Karpas-422 (cell line): ENCODE measurements at regions not wholly inside any gene's neighbourhood (a gene's known extent, or its start where the extent isn't known, plus 50 kb on each side); places are given as distances from the start of the nearest gene placed in this dataset.

ENCODE experiments used
- DNase-seq: peaks from one replicate; pipeline ENCODE4 v3.0.0-alpha.2; 2015
- H2AFZ ChIP-seq: fragments of 200-600 bp; sonication (generic); 2 replicates; pipeline ENCODE4 v1.6.1; 2014; ENCODE audit warnings: antibody characterized with exemption, low read length, mixed read lengths
- H3K27ac ChIP-seq: fragments of 200-600 bp; sonication (generic); 2 replicates; pipeline ENCODE4 v1.5.1; 2014; ENCODE audit warnings: mild to moderate bottlenecking, low read length, moderate library complexity
- H3K27me3 ChIP-seq: fragments of 200-600 bp; sonication (generic); 2 replicates; pipeline ENCODE4 v1.6.1; 2014; ENCODE audit warnings: low read length, mixed read lengths
- H3K36me3 ChIP-seq: fragments of 200-600 bp; sonication (generic); 2 replicates; pipeline ENCODE4 v1.6.1; 2014; ENCODE audit warnings: low read length, mixed read lengths; ENCODE audit not compliant: insufficient read depth
- H3K4me1 ChIP-seq: fragments of 200-600 bp; sonication (generic); 2 replicates; pipeline ENCODE4 v1.6.1; 2014; ENCODE audit warnings: mild to moderate bottlenecking, low read length, mixed read lengths
- H3K4me2 ChIP-seq: fragments of 200-600 bp; sonication (generic); 2 replicates; pipeline ENCODE4 v1.6.1; 2014; ENCODE audit warnings: low read length, low read depth, mild to moderate bottlenecking; ENCODE audit not compliant: poor library complexity, severe bottlenecking
- H3K4me3 ChIP-seq: fragments of 200-600 bp; sonication (generic); 2 replicates; pipeline ENCODE4 v1.5.1; 2014; ENCODE audit warnings: mild to moderate bottlenecking, antibody characterized with exemption, low read length, mixed read lengths
- H3K79me2 ChIP-seq: fragments of 200-600 bp; sonication (generic); 2 replicates; pipeline ENCODE4 v1.6.1; 2014; ENCODE audit warnings: mild to moderate bottlenecking, low read length, mixed read lengths
- H3K9ac ChIP-seq: fragments of 200-600 bp; sonication (generic); 2 replicates; pipeline ENCODE4 v1.6.0; 2014; ENCODE audit warnings: low read length
- H3K9me2 ChIP-seq: fragments of 200-600 bp; sonication (generic), shearing (Covaris generic); replicated peaks from 2 replicates; pipeline ENCODE4 v1.6.0; 2014; ENCODE audit warnings: mild to moderate bottlenecking, low read length, moderate library complexity; ENCODE audit not compliant: insufficient read depth
- H3K9me3 ChIP-seq: fragments of 300-700, 200-600 bp; sonication (generic); 2 replicates; pipeline ENCODE4 v1.6.1; 2014; ENCODE audit warnings: low read length, mixed read lengths
- H4K20me1 ChIP-seq: fragments of 200-600 bp; sonication (generic); 2 replicates; pipeline ENCODE4 v1.6.1; 2014; ENCODE audit warnings: mild to moderate bottlenecking, antibody characterized with exemption, low read length, low read depth; ENCODE audit not compliant: insufficient read depth

GRCh38 chr10:64271508-64271907 lies 750.3 kb downstream of the REEP3 start:
- Histone ChIP-seq H3K9me3 (no peaks in the 10 kb centered on the region), H2AFZ (no peak overlapping the region), H3K4me2 (no peak overlapping the region), H3K27me3 (no peaks in the 10 kb centered on the region), H3K36me3 (no peaks in the 10 kb centered on the region), H3K4me1 (no peaks in the 10 kb centered on the region), H3K9me2 (no peaks in the 10 kb centered on the region), H3K27ac (no peak overlapping the region), H3K4me3 (no peak overlapping the region), H3K9ac (no peak overlapping the region), H4K20me1 (no peaks in the 10 kb centered on the region), H3K79me2 (no peaks in the 10 kb centered on the region)
- no peak for DNase-seq

GRCh38 chr10:64271983-64272382 lies 750.8 kb downstream of the REEP3 start:
- no peaks in the 10 kb centered on the region for H3K9me2 ChIP-seq
- H4K20me1 ChIP-seq: no peaks in the 10 kb centered on the region
- no peak overlapping the region for H3K4me3 ChIP-seq
- H3K4me2 ChIP-seq: no peak overlapping the region
- no peaks in the 10 kb centered on the region for H3K36me3 ChIP-seq
- H3K9me3 ChIP-seq: no peaks in the 10 kb centered on the region
- no peak overlapping the region for H3K9ac ChIP-seq
- no peaks in the 10 kb centered on the region for H3K27me3 ChIP-seq
- H3K27ac ChIP-seq: no peak overlapping the region
- H3K79me2 ChIP-seq: no peaks in the 10 kb centered on the region
- H2AFZ ChIP-seq: no peak overlapping the region
- no peaks in the 10 kb centered on the region for H3K4me1 ChIP-seq
- DNase-seq: peak; percentile 48

GRCh38 chr10:64275001-64275400 lies 753.8 kb downstream of the REEP3 start:
- no peaks in the 10 kb centered on the region for H3K9me3 ChIP-seq
- H4K20me1 ChIP-seq: no peaks in the 10 kb centered on the region
- no peak overlapping the region for H3K4me3 ChIP-seq
- no peaks in the 10 kb centered on the region for H3K36me3 ChIP-seq
- no peak overlapping the region for H3K27ac ChIP-seq
- H3K27me3 ChIP-seq: no peaks in the 10 kb centered on the region
- no peak overlapping the region for H3K4me2 ChIP-seq
- no peak for DNase-seq
- H3K4me1 ChIP-seq: no peaks in the 10 kb centered on the region
- H3K9me2 ChIP-seq: no peaks in the 10 kb centered on the region
- no peak overlapping the region for H2AFZ ChIP-seq
- H3K79me2 ChIP-seq: no peaks in the 10 kb centered on the region
- H3K9ac ChIP-seq: no peak overlapping the region

GRCh38 chr10:64275774-64276173 lies 754.6 kb downstream of the REEP3 start:
- Histone ChIP-seq H3K79me2 (no peaks in the 10 kb centered on the region), H3K27me3 (no peaks in the 10 kb centered on the region), H2AFZ (no peak overlapping the region), H3K9me3 (no peaks in the 10 kb centered on the region), H3K9me2 (no peaks in the 10 kb centered on the region), H4K20me1 (no peaks in the 10 kb centered on the region), H3K4me1 (no peaks in the 10 kb centered on the region), H3K4me2 (no peak overlapping the region), H3K4me3 (no peak overlapping the region), H3K36me3 (no peaks in the 10 kb centered on the region), H3K9ac (no peak overlapping the region), H3K27ac (no peak overlapping the region)
- DNase-seq: no peak

- Histone ChIP-seq H3K4me3 (no peak overlapping the region), H3K4me1 (no peaks in the 10 kb centered on the region), H3K9ac (no peak overlapping the region), H3K9me2 (no peaks in the 10 kb centered on the region), H3K4me2 (no peak overlapping the region), H3K36me3 (no peaks in the 10 kb centered on the region), H2AFZ (no peak overlapping the region), H3K27ac (no peak overlapping the region), H4K20me1 (no peaks in the 10 kb centered on the region), H3K79me2 (no peaks in the 10 kb centered on the region), H3K27me3 (no peaks in the 10 kb centered on the region), H3K9me3 (no peaks in the 10 kb centered on the region)
- no peak for DNase-seq
Measured at GRCh38 chr10:64277536-64277935, 756.3 kb downstream of the REEP3 start.

GRCh38 chr10:64283621-64284020 lies 762.4 kb downstream of the REEP3 start:
- Histone ChIP-seq H3K36me3 (no peaks in the 10 kb centered on the region), H3K9me2 (no peaks in the 10 kb centered on the region)

GRCh38 chr10:64286533-64286932 lies 765.3 kb downstream of the REEP3 start:
- H3K27ac ChIP-seq: no peak overlapping the region
- H3K4me3 ChIP-seq: no peak overlapping the region
- no peaks in the 10 kb centered on the region for H3K79me2 ChIP-seq
- DNase-seq: no peak
- H4K20me1 ChIP-seq: no peaks in the 10 kb centered on the region
- no peak overlapping the region for H3K4me2 ChIP-seq
- no peak overlapping the region for H2AFZ ChIP-seq
- no peaks in the 10 kb centered on the region for H3K27me3 ChIP-seq
- no peak overlapping the region for H3K9ac ChIP-seq
- no peaks in the 10 kb centered on the region for H3K9me2 ChIP-seq
- no peaks in the 10 kb centered on the region for H3K36me3 ChIP-seq
- no peaks in the 10 kb centered on the region for H3K9me3 ChIP-seq
- no peaks in the 10 kb centered on the region for H3K4me1 ChIP-seq

More at GRCh38 chr10:64283621-64284020, 762.4 kb downstream of the REEP3 start:
- no peak overlapping the region for H3K4me2 ChIP-seq
- no peaks in the 10 kb centered on the region for H4K20me1 ChIP-seq
- no peak for DNase-seq
- H3K4me1 ChIP-seq: no peaks in the 10 kb centered on the region
- no peaks in the 10 kb centered on the region for H3K9me3 ChIP-seq
- H3K27ac ChIP-seq: no peak overlapping the region
- H3K27me3 ChIP-seq: no peaks in the 10 kb centered on the region
- H3K4me3 ChIP-seq: no peak overlapping the region
- H2AFZ ChIP-seq: no peak overlapping the region
- H3K9ac ChIP-seq: no peak overlapping the region
- no peaks in the 10 kb centered on the region for H3K79me2 ChIP-seq

GRCh38 chr10:64288404-64288803 lies 767.2 kb downstream of the REEP3 start:
- H3K9ac ChIP-seq: no peak overlapping the region

GRCh38 chr10:64303566-64303965 lies 782.4 kb downstream of the REEP3 start:
- Histone ChIP-seq H3K9ac (no peak overlapping the region), H3K4me3 (no peak overlapping the region)

More at GRCh38 chr10:64288404-64288803, 767.2 kb downstream of the REEP3 start:
- H3K79me2 ChIP-seq: no peaks in the 10 kb centered on the region
- H3K4me3 ChIP-seq: no peak overlapping the region
- H3K9me3 ChIP-seq: no peaks in the 10 kb centered on the region
- no peaks in the 10 kb centered on the region for H3K4me1 ChIP-seq
- no peaks in the 10 kb centered on the region for H4K20me1 ChIP-seq
- no peak overlapping the region for H3K4me2 ChIP-seq
- no peak overlapping the region for H3K27ac ChIP-seq
- H3K36me3 ChIP-seq: no peaks in the 10 kb centered on the region
- no peak for DNase-seq
- no peaks in the 10 kb centered on the region for H3K27me3 ChIP-seq
- H2AFZ ChIP-seq: no peak overlapping the region
- no peaks in the 10 kb centered on the region for H3K9me2 ChIP-seq

More at GRCh38 chr10:64303566-64303965, 782.4 kb downstream of the REEP3 start:
- H3K4me1 ChIP-seq: no peaks in the 10 kb centered on the region
- no peak for DNase-seq
- no peaks in the 10 kb centered on the region for H3K9me2 ChIP-seq
- no peak overlapping the region for H3K27ac ChIP-seq
- no peak overlapping the region for H2AFZ ChIP-seq
- no peaks in the 10 kb centered on the region for H3K79me2 ChIP-seq
- H3K4me2 ChIP-seq: no peak overlapping the region
- no peaks in the 10 kb centered on the region for H3K9me3 ChIP-seq
- no peaks in the 10 kb centered on the region for H3K36me3 ChIP-seq
- H4K20me1 ChIP-seq: no peaks in the 10 kb centered on the region
- H3K27me3 ChIP-seq: no peaks in the 10 kb centered on the region
